ENCODE measurements at regions not wholly inside any gene's neighbourhood (a gene's known extent, or its start where the extent isn't known, plus 50 kb on each side); places are given as distances from the start of the nearest gene placed in this dataset.
"Not testable (repeated sequence)": the region's sequence is repeated elsewhere in the genome, so short reads cannot be mapped to it uniquely, and the experiment has no call there.

- DNase-seq (ENCODE audit: low spot score), result no peak
These were observed 93.2 kb upstream of the TNFSF4 start for GRCh38 chr1:173300061-173301044.

- DNase-seq (ENCODE audit: low spot score), result no peak
These were observed 94.4 kb upstream of the TNFSF4 start for GRCh38 chr1:173301507-173301906.

DNA sequence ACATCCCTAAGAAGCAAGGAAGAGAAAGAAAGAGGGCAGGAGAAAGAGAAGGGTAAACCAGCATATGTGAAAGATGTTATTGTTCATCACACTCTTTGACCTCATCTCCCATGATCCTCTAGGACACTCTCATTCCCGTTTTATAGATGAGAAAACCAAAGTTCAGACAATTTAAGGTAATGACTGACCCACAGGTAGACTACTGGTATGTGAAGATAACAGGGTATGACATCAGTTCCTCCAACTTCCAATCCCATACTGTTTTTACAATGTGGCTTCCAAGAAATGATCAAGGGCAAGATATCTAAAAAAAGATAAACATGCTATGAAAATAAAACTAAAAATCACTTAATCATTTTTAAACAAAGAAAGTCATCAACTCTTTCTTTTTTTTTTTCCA, 95.2 kb upstream of the TNFSF4 start:
- DNase-seq (ENCODE audit: low spot score), result no peak

DNA sequence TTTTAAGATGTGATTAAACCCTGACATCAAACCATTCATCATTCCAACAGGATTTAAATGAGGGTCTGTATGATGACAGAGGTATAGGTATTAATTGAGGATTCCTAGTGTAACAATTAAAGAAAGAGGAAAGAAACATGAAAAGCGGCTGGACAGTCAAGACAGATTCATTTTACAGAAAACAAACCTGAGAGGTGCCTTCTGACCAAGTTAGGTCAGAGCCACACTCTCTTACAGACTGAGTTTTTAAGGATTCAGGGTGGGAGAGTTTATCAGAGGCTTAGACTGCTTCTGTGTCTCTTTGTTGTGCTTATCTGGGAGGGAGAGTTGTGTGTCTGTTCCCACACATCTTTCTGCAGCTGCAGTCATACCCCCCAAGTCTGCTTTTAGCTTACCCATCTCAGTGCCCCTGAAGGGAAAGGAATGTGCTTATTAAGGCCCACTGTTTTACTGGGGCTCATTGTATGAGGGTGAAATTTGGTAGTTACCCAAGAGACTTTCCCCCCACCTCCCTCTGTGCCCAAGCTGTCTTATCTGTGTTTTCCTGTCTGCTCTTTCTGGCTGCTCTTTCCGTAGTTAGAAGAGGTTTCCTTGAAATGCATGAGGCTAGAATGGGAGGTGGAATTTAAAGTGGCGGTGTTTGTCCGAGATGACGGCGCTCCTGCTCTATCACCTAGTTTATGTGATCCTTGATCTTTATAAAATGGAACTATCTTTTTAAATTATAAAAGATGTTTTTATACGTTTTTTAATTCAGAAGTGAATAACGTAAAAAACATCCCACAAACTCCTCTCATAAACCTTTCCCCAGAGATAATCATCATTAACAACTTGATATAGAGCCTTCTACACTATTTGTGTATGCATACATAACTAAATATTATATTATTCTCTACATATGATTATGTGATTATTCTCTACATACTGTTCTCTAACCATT, 96.0 kb upstream of the TNFSF4 start:
- no peak for DNase-seq (ENCODE audit: low spot score)

- DNase-seq (ENCODE audit: low spot score), result no peak
These were observed 96.9 kb upstream of the TNFSF4 start for GRCh38 chr1:173303984-173304383.

DNA sequence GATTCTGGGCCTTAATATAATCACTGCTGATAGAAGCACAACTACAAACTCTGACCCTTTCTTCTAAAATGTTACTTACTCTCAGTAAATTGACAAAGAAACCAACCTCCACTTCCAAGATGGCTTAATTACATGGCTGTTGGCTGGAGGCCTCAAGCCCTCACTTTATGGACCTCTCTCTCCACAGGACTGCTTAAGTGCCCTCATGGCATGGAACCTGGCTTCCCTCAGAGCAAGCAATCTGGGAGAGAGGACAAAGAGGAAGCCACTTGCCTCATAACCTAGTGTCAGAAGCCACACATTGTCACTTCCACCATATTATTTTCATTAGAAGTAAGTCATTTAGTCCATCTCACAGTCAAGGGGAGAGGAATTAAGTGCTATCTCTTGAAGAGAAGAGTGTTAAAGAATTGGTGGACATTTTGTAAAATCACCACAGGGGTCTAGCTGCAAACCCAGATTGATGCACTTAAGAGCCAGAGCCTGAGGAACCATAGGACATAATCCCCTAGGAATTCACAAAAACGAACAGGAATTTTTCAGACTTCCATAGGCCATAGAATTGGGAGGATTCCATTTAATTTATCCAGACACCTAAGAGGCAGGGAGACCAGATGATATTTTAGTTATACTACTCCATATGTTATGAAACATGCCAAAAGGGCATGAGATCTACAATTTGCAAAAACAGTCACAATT, 97.5 kb upstream of the TNFSF4 start:
- no peak for DNase-seq (ENCODE audit: low spot score)

- no peak for DNase-seq (ENCODE audit: low spot score)
These were observed 100.7 kb upstream of the TNFSF4 start for GRCh38 chr1:173307845-173308244.

DNA sequence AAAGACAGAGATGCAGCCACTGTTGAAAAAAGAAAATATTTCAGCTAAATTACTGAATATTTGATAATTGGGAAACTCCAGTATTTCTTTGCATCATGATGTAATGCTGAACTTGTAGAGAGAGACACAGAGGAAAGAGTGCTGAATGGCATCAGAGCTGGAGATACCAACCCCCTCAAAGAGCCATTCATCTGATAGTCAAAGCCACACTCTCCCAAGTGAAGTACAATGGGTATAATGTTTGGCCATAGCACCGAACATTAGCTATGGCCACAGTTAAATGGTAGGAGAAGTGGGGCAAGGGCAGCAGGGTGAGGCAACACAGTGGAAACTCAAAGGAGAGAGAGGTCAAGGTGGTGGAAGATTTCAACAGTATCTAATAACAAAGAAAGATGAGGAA, 107.5 kb upstream of the TNFSF4 start:
- DNase-seq (ENCODE audit: low spot score), result no peak

DNA sequence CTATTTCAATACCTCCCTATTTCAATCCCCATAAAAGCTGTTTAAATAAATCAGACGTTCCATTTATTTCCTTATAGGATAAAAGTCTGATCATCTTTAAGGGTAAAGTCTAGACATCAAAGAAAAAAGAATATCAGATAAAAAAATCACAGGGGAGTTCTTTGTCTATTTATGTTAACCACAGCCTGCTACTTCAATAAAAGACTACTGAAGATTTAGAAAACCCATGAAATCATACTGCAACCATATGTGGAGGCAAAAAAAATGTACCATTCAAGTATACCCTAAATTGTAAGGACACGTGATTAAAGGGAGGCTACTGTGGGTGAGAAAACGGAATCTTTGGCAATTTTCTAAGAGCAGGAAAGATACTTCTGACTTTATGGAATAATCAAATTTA, 108.2 kb upstream of the TNFSF4 start:
- DNase-seq (ENCODE audit: low spot score), result no peak

DNA sequence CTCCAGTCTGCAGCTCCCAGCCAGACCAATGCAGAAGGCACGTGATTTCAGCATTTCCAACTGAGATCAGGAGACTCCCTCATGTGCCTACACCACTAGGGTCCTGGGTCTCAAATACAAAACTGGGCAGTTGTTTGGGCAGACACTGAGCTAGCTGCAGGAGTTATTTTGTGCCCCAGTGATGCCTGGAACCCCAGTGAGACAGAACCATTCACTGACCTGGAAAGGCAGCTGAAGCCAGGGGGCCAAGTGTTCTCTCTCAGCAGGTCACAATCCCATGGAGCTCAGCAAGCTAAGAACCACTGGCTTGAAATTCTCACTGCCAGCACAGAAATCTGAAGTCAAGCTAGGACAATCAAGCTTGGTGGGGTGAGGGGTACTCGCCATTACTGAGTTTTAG, 111.7 kb upstream of the TNFSF4 start:
- no peak for DNase-seq (ENCODE audit: low spot score)

- DNase-seq (ENCODE audit: low spot score), result not testable (repeated sequence)
These were observed 117.2 kb upstream of the TNFSF4 start for GRCh38 chr1:173324352-173324751.

DNA sequence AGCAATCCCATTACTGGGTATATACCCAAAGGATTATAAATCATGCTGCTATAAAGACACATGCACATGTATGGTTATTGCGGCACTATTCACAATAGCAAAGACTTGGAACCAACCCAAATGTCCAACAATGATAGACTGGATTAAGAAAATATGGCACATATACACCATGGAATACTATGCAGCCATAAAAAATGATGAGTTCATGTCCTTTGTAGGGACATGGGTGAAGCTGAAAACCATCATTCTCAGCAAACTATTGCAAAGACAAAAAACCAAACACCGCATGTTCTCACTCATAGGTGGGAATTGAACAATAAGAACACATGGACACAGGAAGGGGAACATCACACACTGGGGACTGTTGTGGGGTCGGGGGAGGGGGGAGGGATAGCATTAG, 120.9 kb upstream of the TNFSF4 start:
- DNase-seq (ENCODE audit: low spot score), result not testable (repeated sequence)

- no peak for DNase-seq (ENCODE audit: low spot score)
These were observed 121.8 kb upstream of the TNFSF4 start for GRCh38 chr1:173328961-173329360.

DNA sequence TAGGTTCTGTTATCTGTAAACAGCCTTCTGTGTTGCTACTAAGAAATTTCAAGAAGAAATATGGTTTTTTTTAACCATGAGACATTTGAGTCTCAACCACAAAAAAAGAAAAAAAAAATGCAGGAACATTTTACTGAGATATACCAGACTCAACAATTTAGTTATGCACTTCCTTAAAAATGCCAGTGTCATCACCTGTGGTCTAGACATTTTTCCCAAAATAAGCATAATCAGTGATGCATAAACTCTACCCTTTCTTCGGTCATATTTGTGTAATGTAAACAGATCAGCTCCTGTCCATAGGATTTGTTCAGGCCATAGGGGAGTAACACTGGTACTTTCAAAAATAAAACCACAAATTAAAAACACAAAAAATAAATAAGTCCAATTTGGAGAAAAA, 122.6 kb upstream of the TNFSF4 start:
- DNase-seq (ENCODE audit: low spot score), result no peak

DNA sequence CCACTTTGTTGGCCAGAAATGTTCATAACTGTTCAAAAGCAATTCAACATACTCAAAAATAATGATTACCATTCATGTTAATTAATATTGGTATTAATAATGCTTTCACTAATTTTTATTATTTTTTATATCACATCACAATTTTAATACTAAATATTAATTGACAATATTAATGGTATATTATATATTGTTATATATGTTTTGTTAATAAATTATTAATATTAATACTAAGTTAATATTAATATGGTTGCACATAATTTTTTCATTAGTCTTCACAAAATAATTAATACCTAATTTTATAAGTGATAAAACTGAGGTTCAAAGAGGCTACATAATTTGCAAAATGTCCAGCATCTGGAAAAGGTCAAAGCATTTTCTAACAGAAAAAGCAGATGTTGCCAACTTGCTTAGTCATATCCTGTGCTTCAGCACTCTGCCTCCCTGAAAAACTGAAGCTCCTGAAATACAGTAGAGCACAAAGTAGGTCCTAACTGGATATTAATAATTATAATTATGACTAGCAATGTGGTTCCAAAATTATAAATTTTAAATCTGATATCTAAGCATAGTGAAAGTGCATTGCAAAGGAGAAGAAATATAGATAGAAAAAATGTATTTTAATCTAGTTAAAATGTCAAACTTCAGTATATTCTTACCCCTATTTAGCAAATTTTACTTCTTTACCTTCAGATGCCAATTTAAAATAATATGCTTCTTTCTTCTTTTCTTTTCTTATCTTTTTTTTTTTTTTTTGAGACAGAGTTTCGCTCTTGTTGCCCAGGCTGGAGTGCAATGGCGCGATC, 123.2 kb upstream of the TNFSF4 start:
- DNase-seq (ENCODE audit: low spot score), result peak; percentile 66

DNA sequence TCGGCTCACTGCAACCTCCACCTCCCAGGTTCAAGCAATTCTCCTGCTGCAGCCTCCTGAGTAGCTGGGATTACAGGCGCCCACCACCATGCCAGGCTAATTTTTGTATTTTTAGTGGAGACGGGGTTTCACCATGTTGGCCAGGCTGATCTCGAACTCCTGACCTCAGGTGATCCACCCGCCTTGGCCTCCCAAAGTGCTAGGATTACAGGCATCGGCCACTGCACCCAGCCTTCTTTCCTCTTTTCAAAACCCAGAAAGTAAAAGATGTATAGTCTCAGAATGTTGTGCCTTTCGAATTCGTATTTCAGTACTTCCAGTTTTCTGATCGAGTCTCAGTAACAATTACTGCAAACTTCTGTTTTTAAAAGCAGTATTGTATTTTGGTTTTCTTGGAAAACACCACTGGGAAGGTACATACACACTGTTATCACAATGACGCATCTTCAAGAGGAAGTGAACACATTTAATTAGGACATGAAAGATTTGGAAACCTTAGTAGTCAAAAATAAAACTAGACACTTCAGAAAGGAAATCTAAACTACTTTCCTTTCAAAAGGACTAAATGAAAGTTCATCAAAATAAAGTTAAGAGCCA, 123.9 kb upstream of the TNFSF4 start:
- not testable (repeated sequence) for DNase-seq (ENCODE audit: low spot score)

GRCh38 chr1:173332026-173332425, 124.9 kb upstream of the TNFSF4 start:
- DNase-seq (ENCODE audit: low spot score), result peak; percentile 77

DNA sequence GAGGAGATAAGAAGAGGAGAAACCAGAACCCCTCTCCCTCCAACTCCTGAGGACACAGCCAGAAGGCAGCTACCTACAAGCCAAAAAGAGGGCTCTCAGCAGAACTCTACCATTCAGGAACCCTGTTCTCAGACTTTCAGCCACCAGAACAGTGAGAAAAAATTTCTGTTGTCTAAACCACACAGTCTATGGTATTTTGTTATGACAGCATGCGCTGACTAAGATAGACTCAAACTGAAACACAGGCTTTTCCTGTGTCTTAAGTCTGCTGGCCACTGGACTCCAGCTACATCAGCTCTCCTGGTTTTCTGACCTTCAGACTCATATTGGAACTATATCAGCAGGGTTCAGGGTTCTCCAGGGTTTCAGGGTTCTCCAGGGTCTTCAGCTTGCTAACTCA, 126.5 kb upstream of the TNFSF4 start:
- DNase-seq (ENCODE audit: low spot score), result no peak

- no peak for DNase-seq (ENCODE audit: low spot score)
These were observed 130.0 kb upstream of the TNFSF4 start for GRCh38 chr1:173337126-173337525.

- peak; percentile 85 for DNase-seq (ENCODE audit: low spot score)
These were observed 134.2 kb upstream of the TNFSF4 start for GRCh38 chr1:173341307-173341706.

- no peak for DNase-seq (ENCODE audit: low spot score)
These were observed 134.8 kb upstream of the TNFSF4 start for GRCh38 chr1:173341971-173342370.
